ENCODE measurements at regions not wholly inside any gene's neighbourhood (a gene's known extent, or its start where the extent isn't known, plus 50 kb on each side); places are given as distances from the start of the nearest gene placed in this dataset.

GRCh38 chr2:816278-816677, 134.4 kb upstream of the SNTG2 start:
- TF ChIP-seq CTCF (conservative IDR thresholded peaks at IDR 0.05 in 1 of 2, IDR thresholded peaks at IDR 0.05 in 1 of 2; ENCODE audit: low read depth in 1 of 2, low read length in 2 of 2): no peak
- TF ChIP-seq EZH2 (IDR thresholded peaks at IDR 0.05; ENCODE audit: low read length, missing control alignments): no peak

Data from fibroblast of lung (primary cell).